Lower lobe of right lung (tissue), 2 donors: ENCODE measurements at regions not wholly inside any gene's neighbourhood (a gene's known extent, or its start where the extent isn't known, plus 50 kb on each side); places are given as distances from the start of the nearest gene placed in this dataset.

Source experiments
- ATAC-seq, 2 donors: fragments of 200-7000 bp; cut with Tn5 transposase; one replicate each; pipeline ENCODE4 v1.9.1; 2020 to 2022; ENCODE audit warnings: mild to moderate bottlenecking in 2 of 2, moderate library complexity in 2 of 2
- DNase-seq: peaks from one replicate; pipeline ENCODE4 v3.0.0-alpha.2; 2020
- H3K27ac ChIP-seq: fragments of 200-600 bp; one replicate; pipeline ENCODE4 v1.8.0; 2022
- H3K27me3 ChIP-seq: fragments of 200-600 bp; one replicate; pipeline ENCODE4 v1.8.0; 2022; ENCODE audit warnings: low read depth
- H3K36me3 ChIP-seq: fragments of 200-600 bp; one replicate; pipeline ENCODE4 v1.8.0; 2022; ENCODE audit warnings: mild to moderate bottlenecking
- H3K4me1 ChIP-seq: fragments of 200-600 bp; one replicate; pipeline ENCODE4 v1.8.0; 2022
- H3K4me3 ChIP-seq: fragments of 200-600 bp; one replicate; pipeline ENCODE4 v1.8.0; 2022; ENCODE audit warnings: mild to moderate bottlenecking
- H3K9me3 ChIP-seq: fragments of 200-600 bp; one replicate; pipeline ENCODE4 v1.8.0; 2022
- intact Hi-C: fragments of 100-400 bp; cut with DNase I; formaldehyde crosslinking; loops from one replicate; pipeline ENCODE4 v1.11.0; 2022
- TF ChIP-seq, protein P1 (sequence below): fragments of 200-600 bp; IDR thresholded peaks from one replicate; pipeline ENCODE4 v1.8.0; 2022; ENCODE audit warnings: antibody characterized with exemption, mild to moderate bottlenecking
- donor health status: DM: no; HTN: yes; CAD: no; lungs with severe emphysema.

- no peaks in the 10 kb centered on the region for H3K27me3 ChIP-seq
- ATAC-seq, result peak; percentile 79 to 82
- DNase-seq, result peak; percentile 67
- no peaks in the 10 kb centered on the region for H3K4me1 ChIP-seq
- TF ChIP-seq, protein P1, sequence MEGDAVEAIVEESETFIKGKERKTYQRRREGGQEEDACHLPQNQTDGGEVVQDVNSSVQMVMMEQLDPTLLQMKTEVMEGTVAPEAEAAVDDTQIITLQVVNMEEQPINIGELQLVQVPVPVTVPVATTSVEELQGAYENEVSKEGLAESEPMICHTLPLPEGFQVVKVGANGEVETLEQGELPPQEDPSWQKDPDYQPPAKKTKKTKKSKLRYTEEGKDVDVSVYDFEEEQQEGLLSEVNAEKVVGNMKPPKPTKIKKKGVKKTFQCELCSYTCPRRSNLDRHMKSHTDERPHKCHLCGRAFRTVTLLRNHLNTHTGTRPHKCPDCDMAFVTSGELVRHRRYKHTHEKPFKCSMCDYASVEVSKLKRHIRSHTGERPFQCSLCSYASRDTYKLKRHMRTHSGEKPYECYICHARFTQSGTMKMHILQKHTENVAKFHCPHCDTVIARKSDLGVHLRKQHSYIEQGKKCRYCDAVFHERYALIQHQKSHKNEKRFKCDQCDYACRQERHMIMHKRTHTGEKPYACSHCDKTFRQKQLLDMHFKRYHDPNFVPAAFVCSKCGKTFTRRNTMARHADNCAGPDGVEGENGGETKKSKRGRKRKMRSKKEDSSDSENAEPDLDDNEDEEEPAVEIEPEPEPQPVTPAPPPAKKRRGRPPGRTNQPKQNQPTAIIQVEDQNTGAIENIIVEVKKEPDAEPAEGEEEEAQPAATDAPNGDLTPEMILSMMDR, result peak; percentile 94
- H3K4me3 ChIP-seq, result no peak overlapping the region
- intact Hi-C loops, result no loop called here
- no peak overlapping the region for H3K27ac ChIP-seq
- H3K9me3 ChIP-seq, result no peaks in the 10 kb centered on the region
- no peaks in the 10 kb centered on the region for H3K36me3 ChIP-seq
Observed at GRCh38 chr5:79857714-79858409, 133.2 kb downstream of the MTX3 start.

- no peaks in the 10 kb centered on the region for H3K4me1 ChIP-seq
- ATAC-seq, result no peak
- H3K36me3 ChIP-seq, result no peaks in the 10 kb centered on the region
- H3K27ac ChIP-seq, result no peak overlapping the region
- DNase-seq, result no peak
- H3K9me3 ChIP-seq, result no peaks in the 10 kb centered on the region
- intact Hi-C loops, result no loop called here
- no peak overlapping the region for H3K4me3 ChIP-seq
- H3K27me3 ChIP-seq, result no peaks in the 10 kb centered on the region
- TF ChIP-seq, protein P1, result no peak
Observed at GRCh38 chr5:79856456-79857055, 134.5 kb downstream of the MTX3 start.

DNA sequence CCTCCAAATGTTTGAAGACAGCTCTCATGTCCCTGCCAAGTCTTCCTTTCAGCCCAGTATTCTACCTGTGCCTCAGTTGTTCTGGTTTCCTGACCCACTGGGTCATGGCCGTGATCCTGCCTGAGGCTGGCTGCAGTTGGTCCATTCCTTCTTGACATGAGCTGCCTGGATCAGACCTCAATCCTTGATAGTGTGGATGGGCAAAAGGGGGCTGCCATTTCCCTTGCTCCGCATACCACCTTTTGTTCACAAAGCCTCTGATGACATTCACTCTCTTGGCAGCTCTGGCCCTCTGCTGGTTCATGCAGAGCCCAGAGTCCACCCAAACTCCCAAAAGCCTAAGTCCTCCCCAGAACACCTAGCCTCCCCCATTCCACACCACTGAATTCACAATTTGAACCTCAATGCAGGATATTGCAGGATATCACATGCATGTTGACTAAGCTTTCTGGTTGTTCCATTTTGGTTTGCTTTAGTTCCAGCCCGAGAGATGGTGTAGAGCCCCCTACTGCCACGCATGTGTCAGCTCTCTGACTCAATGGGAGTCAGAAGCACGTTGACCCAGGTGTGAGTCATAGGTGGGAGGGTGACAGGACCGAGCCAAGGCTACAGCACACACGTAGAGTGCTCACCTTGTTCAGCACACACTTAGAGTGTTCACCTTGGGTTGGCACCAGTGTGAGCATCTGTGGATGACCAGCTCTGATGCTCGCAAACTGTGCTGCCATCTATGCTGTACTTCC, 137.2 kb downstream of the MTX3 start:
- no peak for DNase-seq
- intact Hi-C loops, result no loop called here
- no peaks in the 10 kb centered on the region for H3K9me3 ChIP-seq
- ATAC-seq, result no peak
- TF ChIP-seq, protein P1, result no peak
- H3K36me3 ChIP-seq, result no peaks in the 10 kb centered on the region
- H3K4me3 ChIP-seq, result no peak overlapping the region
- H3K4me1 ChIP-seq, result no peaks in the 10 kb centered on the region
- H3K27me3 ChIP-seq, result no peaks in the 10 kb centered on the region
- no peak overlapping the region for H3K27ac ChIP-seq

DNA sequence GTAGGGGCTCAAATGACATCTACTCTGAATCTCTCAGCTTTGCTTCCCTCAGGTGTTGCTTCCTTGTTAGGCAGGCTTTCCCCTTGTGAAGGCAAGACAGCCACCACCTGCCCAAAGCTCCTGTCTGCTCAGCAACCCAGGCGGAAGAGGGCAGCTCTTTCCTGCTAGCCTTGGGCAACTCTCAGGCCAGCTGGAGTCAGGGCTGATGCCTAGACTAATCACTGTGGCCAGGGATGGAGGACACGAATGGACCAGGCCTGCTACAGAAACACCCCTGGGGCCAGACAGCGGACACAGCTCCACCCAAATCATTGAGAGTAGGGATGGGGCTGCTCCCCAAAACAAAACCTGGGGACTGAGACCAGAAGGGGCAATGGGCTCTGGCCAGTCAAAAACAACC, 138.0 kb downstream of the MTX3 start:
- TF ChIP-seq, protein P1, result no peak
- Histone ChIP-seq H3K36me3 (no peaks in the 10 kb centered on the region), H3K27me3 (no peaks in the 10 kb centered on the region), H3K27ac (no peak overlapping the region), H3K4me3 (no peak overlapping the region), H3K4me1 (no peaks in the 10 kb centered on the region), H3K9me3 (no peaks in the 10 kb centered on the region)
- ATAC-seq, result no peak
- no peak for DNase-seq
- intact Hi-C loops, result no loop called here

DNA sequence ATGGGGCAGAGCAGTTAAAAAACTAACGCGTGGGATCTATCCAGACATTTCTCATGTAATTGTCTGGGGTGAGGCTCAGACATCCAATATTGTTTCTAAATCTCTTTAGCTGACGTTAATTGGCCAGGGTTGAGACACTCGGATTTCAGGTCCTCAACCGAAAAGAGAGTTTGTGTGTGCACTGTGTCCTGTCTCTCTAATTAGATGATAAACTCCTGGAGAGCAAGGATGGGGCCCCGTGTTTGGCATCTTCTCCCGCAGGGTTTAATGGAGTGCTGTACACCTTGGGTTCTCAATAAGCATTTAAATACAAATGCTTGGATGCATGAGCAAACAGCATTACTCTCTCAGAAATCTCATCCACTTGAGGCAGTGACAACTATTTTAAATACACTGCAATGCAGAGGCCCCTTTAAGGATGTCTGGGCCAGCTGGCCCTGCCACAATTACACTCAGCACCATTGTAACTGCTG, 139.6 kb downstream of the MTX3 start:
- H3K27me3 ChIP-seq, result no peaks in the 10 kb centered on the region
- TF ChIP-seq, protein P1, result no peak
- H3K9me3 ChIP-seq, result no peaks in the 10 kb centered on the region
- H3K4me1 ChIP-seq, result no peaks in the 10 kb centered on the region
- intact Hi-C loops, result no loop called here
- no peak overlapping the region for H3K27ac ChIP-seq
- DNase-seq, result no peak
- H3K4me3 ChIP-seq, result no peak overlapping the region
- no peak for ATAC-seq
- no peaks in the 10 kb centered on the region for H3K36me3 ChIP-seq
